Smooth muscle cell (in vitro differentiated cells): ENCODE measurements at regions not wholly inside any gene's neighbourhood (a gene's known extent, or its start where the extent isn't known, plus 50 kb on each side); places are given as distances from the start of the nearest gene placed in this dataset.

Experiments
- DNase-seq: peaks from one replicate; lab custom pipeline; 2025; ENCODE audit not compliant: unreplicated experiment; lab: John Stamatoyannopoulos, UW
- H2AFZ ChIP-seq: fragments of 200-600 bp; sonication (generic); 2 replicates; pipeline ENCODE4 v1.6.0; 2016; ENCODE audit warnings: antibody characterized with exemption, low read depth, mild to moderate bottlenecking
- H3F3A ChIP-seq: fragments of 200-600 bp; sonication (generic); 2 replicates; pipeline ENCODE4 v1.6.0; 2017; ENCODE audit warnings: antibody characterized with exemption, low read depth
- H3K27ac ChIP-seq: fragments of 200-600 bp; sonication (generic); 2 replicates; pipeline ENCODE4 v1.5.1; 2016; ENCODE audit warnings: low read depth, mild to moderate bottlenecking
- H3K27me3 ChIP-seq: fragments of 200-600 bp; sonication (generic); 2 replicates; pipeline ENCODE4 v1.6.1; 2016; ENCODE audit warnings: low read depth, mild to moderate bottlenecking
- H3K36me3 ChIP-seq: fragments of 200-600 bp; sonication (generic); 2 replicates; pipeline ENCODE4 v1.5.1; 2016; ENCODE audit warnings: low read depth
- H3K4me1 ChIP-seq: fragments of 200-600 bp; sonication (generic); 2 replicates; pipeline ENCODE4 v1.5.1; 2016; ENCODE audit warnings: low read depth
- H3K4me2 ChIP-seq: fragments of 200-600 bp; sonication (generic); 2 replicates; pipeline ENCODE4 v1.6.0; 2016; ENCODE audit warnings: mild to moderate bottlenecking
- H3K4me3 ChIP-seq: fragments of 200-600 bp; sonication (generic); 2 replicates; pipeline ENCODE4 v1.5.1; 2016; ENCODE audit warnings: mild to moderate bottlenecking
- H3K79me2 ChIP-seq: fragments of 200-600 bp; sonication (generic); 2 replicates; pipeline ENCODE4 v1.6.0; 2016; ENCODE audit warnings: low read depth, mild to moderate bottlenecking
- H3K9ac ChIP-seq: fragments of 200-600 bp; sonication (generic); 2 replicates; pipeline ENCODE4 v1.6.0; 2016; ENCODE audit warnings: low read depth
- H3K9me3 ChIP-seq: fragments of 200-600 bp; sonication (generic); replicated peaks from 2 replicates; pipeline ENCODE4 v1.5.1; 2016; ENCODE audit warnings: low read depth
- H4K20me1 ChIP-seq: fragments of 200-600 bp; sonication (generic); 2 replicates; pipeline ENCODE4 v1.6.0; 2016; ENCODE audit warnings: low read depth
- CTCF ChIP-seq: fragments of 200-600 bp; sonication (generic); IDR thresholded peaks from 2 replicates; pipeline ENCODE4 v1.5.1; 2017; ENCODE audit warnings: borderline replicate concordance, mild to moderate bottlenecking, antibody characterized with exemption; ENCODE audit not compliant: insufficient read depth, poor library complexity, severe bottlenecking
- WGBS: methylation state at CpG from one replicate; pipeline ENCODE4 v1.1.7; 2016; ENCODE audit warnings: low lambda C conversion rate; 5-methylcytosine and 5-hydroxymethylcytosine counted together

DNA sequence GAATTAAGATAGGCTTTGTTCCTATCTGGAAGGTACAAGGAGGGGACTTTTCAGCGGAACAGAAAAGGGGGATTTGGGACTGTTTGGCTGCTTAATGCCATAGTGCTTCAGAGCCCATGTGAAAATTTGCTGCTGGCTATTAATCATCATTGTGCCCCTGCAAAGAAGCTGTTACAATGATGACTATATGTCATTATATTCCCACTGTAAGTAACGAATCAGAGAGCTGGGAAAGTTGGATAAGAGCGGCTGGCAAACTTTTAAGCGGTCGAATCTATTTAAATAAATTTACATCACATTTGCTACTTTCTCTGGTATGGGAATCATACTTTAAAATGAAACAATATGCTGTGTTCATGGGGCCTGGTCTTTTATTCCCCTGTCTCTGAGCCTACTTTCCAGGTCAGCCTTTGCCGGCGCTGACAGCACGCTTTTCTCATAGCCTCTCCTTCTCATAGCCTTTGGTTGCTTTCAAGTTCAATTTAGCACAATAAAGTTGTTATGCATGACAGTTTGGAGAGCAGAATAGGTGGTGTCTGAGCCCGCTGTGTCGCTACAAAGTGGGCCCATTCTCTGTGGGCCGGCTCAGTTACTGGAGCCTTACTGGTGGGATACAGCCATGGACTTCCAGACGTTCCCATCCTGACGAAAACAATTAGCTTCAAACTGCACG lies 271.2 kb upstream of the TMEM161B start:
- WGBS, result 68% methylated on average over 14 of the region's 14 CpGs
- Histone ChIP-seq H4K20me1 (no peaks in the 10 kb centered on the region), H3K79me2 (no peaks in the 10 kb centered on the region), H3K9me3 (no peaks in the 10 kb centered on the region), H3K4me3 (no peak overlapping the region), H3K9ac (no peak overlapping the region), H3K36me3 (no peaks in the 10 kb centered on the region), H2AFZ (no peak overlapping the region), H3K4me2 (no peak overlapping the region), H3K4me1 (peaks cover 31% of the 10 kb centered on the region), H3K27ac (no peak overlapping the region), H3F3A (no peaks in the 10 kb centered on the region), H3K27me3 (peaks cover 24% of the 10 kb centered on the region)
- TF ChIP-seq CTCF, result no peak
- DNase-seq, result no peak

GRCh38 chr5:88539026-88539425 lies 270.4 kb upstream of the TMEM161B start:
- 92% methylated on average over 4 of the region's 4 CpGs for WGBS
- Histone ChIP-seq H3K4me1 (peaks cover 23% of the 10 kb centered on the region), H3K36me3 (no peaks in the 10 kb centered on the region), H3K79me2 (no peaks in the 10 kb centered on the region), H3F3A (no peaks in the 10 kb centered on the region), H4K20me1 (no peaks in the 10 kb centered on the region), H3K4me3 (no peak overlapping the region), H3K9ac (no peak overlapping the region), H3K27me3 (peaks cover 24% of the 10 kb centered on the region), H3K4me2 (no peak overlapping the region), H2AFZ (no peak overlapping the region), H3K9me3 (no peaks in the 10 kb centered on the region), H3K27ac (no peak overlapping the region)
- DNase-seq, result no peak
- no peak for TF ChIP-seq CTCF

GRCh38 chr5:88536146-88536545 lies 267.5 kb upstream of the TMEM161B start:
- WGBS, result 72% methylated on average over 3 of the region's 3 CpGs
- no peaks in the 10 kb centered on the region for H4K20me1 ChIP-seq
- peaks cover 18% of the 10 kb centered on the region for H3K4me1 ChIP-seq
- H3K79me2 ChIP-seq, result no peaks in the 10 kb centered on the region
- no peak for TF ChIP-seq CTCF
- DNase-seq, result no peak
- H3K4me3 ChIP-seq, result no peak overlapping the region
- H3K9me3 ChIP-seq, result no peaks in the 10 kb centered on the region
- H3K27ac ChIP-seq, result no peak overlapping the region
- H3F3A ChIP-seq, result no peaks in the 10 kb centered on the region
- H3K27me3 ChIP-seq, result peaks cover 15% of the 10 kb centered on the region
- no peak overlapping the region for H3K9ac ChIP-seq
- H3K36me3 ChIP-seq, result no peaks in the 10 kb centered on the region
- H2AFZ ChIP-seq, result no peak overlapping the region
- H3K4me2 ChIP-seq, result no peak overlapping the region

DNA sequence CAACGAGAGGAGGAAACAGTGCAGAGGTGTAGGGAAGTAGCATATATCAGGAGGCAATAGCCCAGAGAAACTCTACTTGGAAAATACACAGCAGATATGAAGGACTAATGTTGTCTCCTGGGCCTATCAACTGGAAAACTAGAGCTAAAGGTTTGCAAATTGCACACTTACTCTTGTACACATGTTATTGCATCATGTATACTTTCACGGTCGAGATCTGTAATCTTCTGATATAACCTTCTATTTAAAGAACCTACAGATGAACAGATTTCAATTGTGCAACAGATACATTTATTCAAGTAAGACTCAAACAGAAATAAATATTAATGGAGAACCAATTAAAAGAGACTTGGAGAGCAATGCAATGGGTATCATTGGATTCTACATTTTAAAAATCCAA lies 256.3 kb upstream of the TMEM161B start:
- Histone ChIP-seq H3K4me2 (no peak overlapping the region), H3K36me3 (no peaks in the 10 kb centered on the region), H3K27me3 (peaks cover 43% of the 10 kb centered on the region), H3F3A (no peaks in the 10 kb centered on the region), H2AFZ (no peak overlapping the region), H3K4me1 (no peaks in the 10 kb centered on the region), H4K20me1 (no peaks in the 10 kb centered on the region), H3K9me3 (no peaks in the 10 kb centered on the region), H3K27ac (no peak overlapping the region), H3K4me3 (no peak overlapping the region), H3K79me2 (no peaks in the 10 kb centered on the region), H3K9ac (no peak overlapping the region)
- no peak for TF ChIP-seq CTCF
- WGBS, result 91% methylated on average over 3 of the region's 3 CpGs
- DNase-seq, result no peak
